Midbrain (tissue), 1 donor: ENCODE measurements at regions not wholly inside any gene's neighbourhood (a gene's known extent, or its start where the extent isn't known, plus 50 kb on each side); places are given as distances from the start of the nearest gene placed in this dataset.
"Not testable (repeated sequence)": the region's sequence is repeated elsewhere in the genome, so short reads cannot be mapped to it uniquely, and the experiment has no call there.

Experiments used
- DNase-seq: peaks from one replicate; lab custom pipeline; 2025; lab: John Stamatoyannopoulos, UW

DNA sequence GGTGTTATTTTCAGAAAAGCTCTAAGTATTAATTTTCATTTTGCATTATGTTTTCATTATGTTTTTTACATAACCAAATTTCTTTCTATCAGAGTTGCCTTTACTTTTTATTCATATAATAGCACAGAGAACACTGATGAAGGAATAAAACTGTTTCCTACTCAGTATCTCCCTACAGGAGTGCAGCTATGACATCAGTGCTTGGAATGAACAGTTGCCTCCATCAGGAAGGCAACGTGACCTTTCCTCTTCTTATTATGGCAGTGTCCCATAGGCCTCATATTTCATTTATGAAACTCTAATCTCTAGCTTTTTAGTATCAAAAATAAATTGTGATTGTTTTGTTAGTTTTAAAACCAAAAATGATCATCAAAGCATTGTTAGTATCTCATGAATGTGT is 712.8 kb downstream of the CD109 start:
- DNase-seq: no peak

DNA sequence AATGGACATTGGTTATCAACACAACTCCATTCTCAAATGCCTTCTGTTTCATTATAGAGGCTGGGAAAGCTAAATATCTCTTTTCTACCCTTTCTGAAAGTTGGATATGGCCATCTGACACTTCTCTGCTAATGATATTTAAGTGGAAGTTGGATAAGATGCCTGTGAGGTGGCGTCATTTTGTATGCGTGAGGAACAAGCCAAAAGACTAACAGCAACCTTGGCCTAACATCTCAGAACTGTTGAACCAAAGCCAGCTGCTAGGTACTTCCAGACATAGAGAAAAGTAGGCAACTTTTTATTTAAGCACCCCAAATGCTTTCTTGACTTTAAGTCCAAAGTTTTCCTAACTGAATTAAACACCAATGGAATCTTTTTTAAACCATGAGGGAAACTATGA is 708.4 kb downstream of the CD109 start:
- DNase-seq: no peak

GRCh38 chr6:74402781-74403180 is 706.8 kb downstream of the CD109 start:
- DNase-seq: no peak

- not testable (repeated sequence) for DNase-seq
Measured at GRCh38 chr6:74378437-74378836, 682.4 kb downstream of the CD109 start.

DNA sequence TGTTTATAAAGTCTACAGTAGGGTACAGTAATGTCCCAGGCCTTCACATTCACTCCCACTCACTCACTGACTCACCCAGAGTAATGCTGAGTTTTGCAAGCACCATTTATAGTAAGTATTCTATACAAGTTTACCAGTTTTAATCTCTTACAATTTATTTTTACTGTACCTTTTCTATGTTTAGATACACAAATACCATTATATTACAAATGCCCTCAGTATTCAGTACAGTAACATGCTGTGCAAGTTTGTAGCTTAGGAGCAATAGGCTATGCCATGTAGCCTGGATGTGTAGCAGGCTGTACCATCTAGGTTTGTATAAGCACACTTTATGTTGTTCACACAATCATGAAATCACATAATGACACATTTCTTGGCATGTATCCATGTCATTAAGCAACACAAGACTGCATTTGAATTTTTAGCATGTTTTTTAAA is 673.6 kb downstream of the CD109 start:
- no peak for DNase-seq

GRCh38 chr6:74368746-74369145 is 672.7 kb downstream of the CD109 start:
- no peak for DNase-seq

DNA sequence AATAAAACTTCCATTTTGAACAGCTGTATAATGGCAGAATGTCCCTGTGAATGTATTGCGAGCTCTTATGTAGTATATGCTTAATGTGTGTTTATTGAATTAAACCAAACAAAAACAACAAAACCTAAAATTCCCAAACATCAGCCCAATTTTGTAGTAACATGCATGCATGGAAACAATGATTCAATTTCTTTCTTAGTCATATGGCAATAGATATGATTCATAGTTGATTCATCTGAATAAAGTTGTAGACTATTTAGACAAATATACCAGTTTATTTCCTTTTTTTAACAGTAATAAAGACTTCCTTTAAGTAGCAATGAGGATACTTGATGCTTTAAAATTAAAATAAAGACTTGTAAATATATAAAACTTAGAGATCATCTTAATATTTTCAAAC is 670.6 kb downstream of the CD109 start:
- no peak for DNase-seq

DNA sequence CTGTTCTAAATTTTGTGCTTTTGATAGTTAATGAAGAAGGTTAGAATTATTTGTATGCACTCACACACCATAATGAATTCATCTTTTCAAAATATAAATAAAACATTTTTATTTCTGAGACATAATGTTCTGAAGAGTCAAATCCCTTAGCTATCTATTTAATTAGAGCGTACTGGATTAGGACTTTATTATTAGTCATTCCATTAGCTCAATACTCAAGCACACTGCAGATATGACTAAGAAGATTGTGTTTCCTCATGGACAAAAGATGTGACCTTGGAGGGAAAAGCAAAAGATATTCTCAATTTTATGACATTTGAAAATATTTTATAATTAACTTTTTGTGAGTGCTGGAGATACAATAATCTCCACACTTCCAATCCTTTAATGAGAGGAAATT is 666.4 kb downstream of the CD109 start:
- no peak for DNase-seq

DNA sequence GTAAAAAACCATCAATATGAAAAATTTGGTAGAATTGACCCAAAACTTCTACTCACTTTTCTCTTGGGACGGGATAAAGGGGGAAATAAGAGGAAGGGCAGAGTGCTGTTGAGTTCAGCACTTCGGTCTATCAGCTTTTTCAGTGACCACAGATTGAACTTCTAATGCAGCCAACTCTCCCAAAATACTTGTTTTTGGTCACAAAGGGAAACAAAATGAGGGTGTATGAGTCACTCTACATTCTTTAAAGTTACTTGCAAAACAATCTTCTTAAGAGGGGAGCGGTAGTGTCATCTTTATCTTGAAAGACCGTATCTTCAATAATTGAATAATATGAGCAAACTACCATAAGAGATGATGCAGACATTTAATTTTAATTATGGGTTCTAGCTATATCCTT is 661.3 kb downstream of the CD109 start:
- no peak for DNase-seq

- DNase-seq: no peak
Measured at GRCh38 chr6:74356391-74356790, 660.4 kb downstream of the CD109 start.

DNA sequence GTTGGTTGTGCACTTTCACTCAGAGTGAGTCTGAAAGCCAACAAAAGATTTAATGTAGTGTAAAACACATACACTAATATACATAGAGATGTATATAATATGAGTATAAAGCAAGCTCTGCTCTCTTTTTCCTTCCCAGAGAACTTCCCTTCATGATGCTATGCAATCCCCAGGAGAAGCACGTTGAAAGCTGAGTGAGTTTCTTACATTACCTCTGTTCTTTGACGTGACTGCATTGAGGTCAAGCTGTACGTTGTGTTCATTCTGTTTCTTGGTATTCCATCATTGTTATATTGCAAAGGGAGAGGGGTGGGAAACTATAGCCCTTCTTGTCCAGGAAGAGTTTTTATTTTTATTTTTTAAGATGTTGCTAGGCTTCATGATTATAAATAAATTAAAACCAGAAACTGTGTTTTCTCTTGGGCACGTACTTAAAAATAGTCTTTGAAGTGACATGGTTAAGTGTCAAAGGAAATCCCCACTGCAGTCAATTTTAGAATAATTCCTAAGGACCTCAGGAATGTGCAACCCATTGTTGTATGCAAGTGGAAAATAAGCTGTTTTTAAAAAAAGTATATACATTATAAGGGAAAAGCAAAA is 651.0 kb downstream of the CD109 start:
- DNase-seq: no peak

DNA sequence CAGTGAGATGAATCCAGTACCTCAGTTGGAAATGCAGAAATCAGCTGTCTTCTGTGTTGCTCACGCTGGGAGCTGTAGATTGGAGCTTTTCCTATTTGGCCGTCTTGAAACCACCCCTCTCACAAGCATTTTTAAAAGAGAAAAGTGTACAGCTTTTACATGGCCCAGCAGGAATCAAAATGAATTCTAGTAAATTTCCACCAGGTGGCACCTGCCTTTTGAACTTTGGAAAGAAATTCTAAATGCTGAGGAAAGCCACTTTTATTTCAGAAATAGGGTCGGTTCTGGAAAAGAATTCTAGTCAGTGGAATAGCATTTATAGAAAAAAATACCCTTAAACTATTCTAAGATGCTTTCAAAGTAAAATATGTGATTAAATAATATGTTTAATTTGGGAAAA is 647.8 kb downstream of the CD109 start:
- DNase-seq: no peak

DNA sequence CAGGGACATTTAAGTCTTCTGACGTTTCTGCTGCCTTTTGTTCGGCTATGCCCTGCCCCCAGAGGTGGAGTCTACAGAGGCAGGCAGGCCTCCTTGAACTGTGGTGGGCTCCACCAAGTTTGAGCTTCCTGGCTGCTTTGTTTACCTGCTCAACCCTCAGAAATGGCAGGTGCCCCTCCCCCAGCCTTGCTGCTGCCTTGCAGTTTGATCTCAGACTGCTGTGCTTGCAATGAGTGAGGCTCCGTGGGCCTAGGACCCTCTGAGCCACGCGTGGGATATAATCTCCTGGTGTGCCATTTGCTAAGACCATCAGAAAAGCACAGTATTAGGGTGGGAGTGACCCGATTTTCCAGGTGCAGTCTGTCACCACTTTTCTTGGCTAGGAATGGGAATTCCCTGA is 647.3 kb downstream of the CD109 start:
- DNase-seq: not testable (repeated sequence)

DNA sequence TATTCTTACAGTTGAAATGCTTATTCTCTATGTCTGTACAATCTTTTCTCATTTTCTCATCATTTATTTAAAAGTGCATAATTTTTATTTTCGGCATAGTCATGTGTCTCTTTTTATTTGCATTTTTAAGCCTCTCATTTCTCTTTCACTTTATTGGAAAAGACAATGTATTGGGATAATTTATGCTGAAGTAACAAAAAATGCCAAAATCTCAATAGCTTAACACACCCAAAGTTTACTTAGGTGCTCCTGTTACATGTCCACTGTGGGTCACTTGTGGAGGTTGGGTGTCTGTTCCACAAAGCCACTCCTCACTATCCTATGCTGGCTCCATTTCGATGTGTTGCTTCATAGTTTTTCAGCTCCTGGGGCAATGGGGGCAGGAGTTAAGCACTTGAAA is 638.7 kb downstream of the CD109 start:
- DNase-seq: no peak

- no peak for DNase-seq
Measured at GRCh38 chr6:74333406-74333805, 637.4 kb downstream of the CD109 start.

GRCh38 chr6:74320715-74321114 is 624.7 kb downstream of the CD109 start:
- no peak for DNase-seq

DNA sequence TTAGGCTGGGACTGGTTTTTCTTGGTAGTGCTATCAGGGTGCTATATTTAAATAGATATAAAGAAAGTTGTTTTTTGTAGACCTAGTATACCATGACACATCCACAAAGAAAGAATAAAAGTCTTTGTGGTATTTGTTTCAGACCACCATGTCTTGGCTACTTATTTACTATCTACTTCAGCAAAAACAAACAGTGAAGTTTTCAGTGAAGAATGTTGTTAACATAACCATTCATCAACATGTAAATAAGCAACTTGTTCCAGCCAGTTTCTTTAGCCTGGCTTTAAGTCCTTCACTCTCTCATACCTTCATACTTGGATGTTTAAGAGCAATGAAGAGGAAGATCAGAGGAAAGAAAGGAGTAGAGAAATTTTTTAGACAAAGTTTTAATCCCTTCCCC is 624.1 kb downstream of the CD109 start:
- no peak for DNase-seq

- no peak for DNase-seq
Measured at GRCh38 chr6:74319292-74319691, 623.3 kb downstream of the CD109 start.

- DNase-seq: no peak
Measured at GRCh38 chr6:74318738-74319137, 622.7 kb downstream of the CD109 start.

DNA sequence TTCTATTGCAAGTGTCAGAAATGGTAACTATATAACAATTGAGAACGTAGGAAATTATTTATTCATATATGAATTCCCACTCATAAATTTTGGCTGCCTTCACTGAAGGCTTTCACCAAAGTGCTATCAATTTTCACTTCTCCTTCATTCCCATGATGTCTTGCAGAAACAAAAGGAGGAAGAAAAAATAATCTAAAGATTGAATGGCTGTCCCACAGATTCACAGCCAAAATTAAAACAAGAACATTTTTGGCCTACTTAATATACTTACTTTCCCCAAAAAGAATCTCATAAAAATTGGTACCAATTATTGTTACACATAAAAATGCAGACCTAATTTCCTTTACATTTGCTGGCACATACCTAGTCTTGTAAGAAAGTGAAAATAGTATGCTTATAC is 616.1 kb downstream of the CD109 start:
- no peak for DNase-seq

- DNase-seq: no peak
Measured at GRCh38 chr6:74311431-74311830, 615.4 kb downstream of the CD109 start.

- no peak for DNase-seq
Measured at GRCh38 chr6:74289884-74290283, 593.9 kb downstream of the CD109 start.

DNA sequence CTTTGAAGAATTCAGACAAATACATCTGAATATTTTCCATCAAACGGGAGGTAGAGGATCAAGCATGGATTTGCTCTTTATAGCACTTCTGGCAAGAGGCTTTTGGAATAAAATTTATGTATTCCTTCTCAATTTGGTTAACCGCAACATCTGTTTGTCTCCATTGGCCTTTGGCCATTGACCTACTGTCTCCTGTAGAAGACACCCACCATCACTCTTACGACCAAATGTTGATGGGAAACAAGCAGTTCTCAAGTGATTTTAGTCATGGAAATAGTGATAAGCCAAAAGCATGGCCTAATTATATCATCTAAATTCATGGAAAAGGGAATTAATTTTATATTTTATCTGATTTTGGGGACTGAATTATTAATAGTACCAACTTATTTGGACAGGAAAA is 591.9 kb downstream of the CD109 start:
- no peak for DNase-seq

DNA sequence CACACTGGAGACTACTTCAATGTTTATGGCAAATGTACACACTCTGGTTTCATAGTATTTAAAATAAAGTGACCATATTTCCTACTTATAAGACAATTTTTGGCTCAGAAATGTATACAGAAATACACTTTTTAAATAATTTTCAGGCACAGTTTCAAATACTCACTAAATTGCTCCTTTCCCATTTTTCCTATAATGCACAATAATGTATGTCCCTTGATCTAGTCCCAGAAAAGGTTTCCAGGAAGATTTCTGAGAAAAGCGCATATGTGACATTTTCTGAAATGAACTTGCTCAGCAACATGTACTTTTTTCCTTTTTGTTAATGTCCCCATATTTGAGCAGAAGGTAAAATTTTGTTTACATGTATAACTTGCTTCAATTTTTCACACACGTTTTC is 591.4 kb downstream of the CD109 start:
- DNase-seq: no peak

DNA sequence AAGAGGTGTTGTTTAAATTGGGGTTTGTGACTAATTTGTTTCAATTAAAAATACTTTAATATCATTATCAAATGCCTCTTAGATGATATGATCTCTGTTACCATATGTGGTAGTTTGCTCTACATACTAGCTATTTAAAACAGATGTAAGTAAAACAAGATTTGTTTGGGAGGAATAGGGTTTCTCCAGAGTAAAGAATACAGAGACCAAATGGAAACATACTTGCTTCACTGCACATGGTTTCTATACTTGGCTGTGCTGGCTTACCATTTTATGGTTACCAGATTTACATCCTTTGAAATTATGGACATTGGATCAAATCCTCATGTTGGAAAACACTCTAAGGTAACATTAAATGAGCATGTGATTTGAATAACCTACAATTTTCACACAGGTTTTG is 588.3 kb downstream of the CD109 start:
- no peak for DNase-seq
